KMS-11 (cell line): ENCODE measurements at regions not wholly inside any gene's neighbourhood (a gene's known extent, or its start where the extent isn't known, plus 50 kb on each side); places are given as distances from the start of the nearest gene placed in this dataset.

Experiments
- H2AFZ ChIP-seq: fragments of 200-600 bp; sonication (generic); 2 replicates; pipeline ENCODE4 v1.6.1; 2016; ENCODE audit warnings: antibody characterized with exemption, mixed run types, low read depth
- H3K27ac ChIP-seq: fragments of 200-600 bp; sonication (generic); 2 replicates; pipeline ENCODE4 v1.6.1; 2016; ENCODE audit warnings: mild to moderate bottlenecking, mixed run types
- H3K27me3 ChIP-seq: fragments of 200-600 bp; sonication (generic); 2 replicates; pipeline ENCODE4 v1.6.1; 2017; ENCODE audit warnings: mild to moderate bottlenecking, low read depth, mixed run types, moderate library complexity; ENCODE audit not compliant: insufficient read depth
- H3K36me3 ChIP-seq: fragments of 200-600 bp; sonication (generic); 2 replicates; pipeline ENCODE4 v1.6.1; 2017; ENCODE audit warnings: mild to moderate bottlenecking, mixed run types; ENCODE audit not compliant: insufficient read depth
- H3K4me1 ChIP-seq: fragments of 200-600 bp; sonication (generic); 2 replicates; pipeline ENCODE4 v1.6.1; 2016; ENCODE audit warnings: mild to moderate bottlenecking, low read depth, mixed run types; ENCODE audit not compliant: poor library complexity, severe bottlenecking
- H3K4me2 ChIP-seq: fragments of 200-600 bp; sonication (generic); 2 replicates; pipeline ENCODE4 v1.7.0; 2016; ENCODE audit warnings: mild to moderate bottlenecking, mixed run types
- H3K4me3 ChIP-seq: fragments of 200-600 bp; sonication (generic); IDR thresholded peaks from 2 replicates; pipeline ENCODE4 v1.6.1; 2017; ENCODE audit warnings: low read depth, low read length, mixed read lengths; ENCODE audit not compliant: insufficient read depth
- H3K79me2 ChIP-seq: fragments of 200-600 bp; sonication (generic); 2 replicates; pipeline ENCODE4 v1.6.1; 2016; ENCODE audit warnings: low read depth, mixed run types; ENCODE audit not compliant: insufficient read depth
- H3K9ac ChIP-seq: fragments of 200-600 bp; sonication (generic); 2 replicates; pipeline ENCODE4 v1.6.1; 2016; ENCODE audit warnings: mild to moderate bottlenecking, mixed run types
- H4K20me1 ChIP-seq: fragments of 200-600 bp; sonication (generic); 2 replicates; pipeline ENCODE4 v1.6.1; 2016; ENCODE audit warnings: mild to moderate bottlenecking, mixed run types; ENCODE audit not compliant: insufficient read depth
- TF ChIP-seq, protein P1 (sequence below): fragments of 200-600 bp; sonication (generic); conservative IDR thresholded peaks from 2 replicates; pipeline ENCODE4 v1.6.1; 2017; ENCODE audit warnings: low read depth, mild to moderate bottlenecking, antibody characterized with exemption, low read length, moderate library complexity, mixed read lengths

DNA sequence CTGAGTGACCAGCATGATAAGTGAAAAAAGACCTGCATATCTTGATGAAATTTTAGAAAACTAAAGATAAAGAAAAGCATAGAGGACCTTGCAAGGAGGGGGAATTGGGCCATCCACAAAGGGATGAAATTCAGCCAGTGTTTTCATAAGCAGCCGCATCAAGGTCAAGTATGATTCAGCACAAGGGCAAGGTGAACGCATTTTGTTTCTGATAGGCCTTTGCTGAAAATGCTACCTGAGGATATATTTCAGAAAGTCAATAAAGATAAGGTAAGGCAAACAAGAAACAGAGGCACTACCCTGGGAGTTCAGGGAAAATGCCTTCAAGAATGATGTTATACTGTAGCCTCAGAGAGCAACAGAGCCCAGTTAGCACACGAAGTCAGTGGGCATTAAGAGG, 55.0 kb upstream of the SHH start:
- Histone ChIP-seq H3K4me1 (no peaks in the 10 kb centered on the region), H3K79me2 (no peaks in the 10 kb centered on the region), H3K4me3 (no peak overlapping the region), H3K36me3 (no peaks in the 10 kb centered on the region), H3K9ac (no peak overlapping the region), H4K20me1 (no peaks in the 10 kb centered on the region), H3K4me2 (no peak overlapping the region), H3K27me3 (no peaks in the 10 kb centered on the region), H3K27ac (no peak overlapping the region), H2AFZ (no peak overlapping the region)
- TF ChIP-seq, protein P1, sequence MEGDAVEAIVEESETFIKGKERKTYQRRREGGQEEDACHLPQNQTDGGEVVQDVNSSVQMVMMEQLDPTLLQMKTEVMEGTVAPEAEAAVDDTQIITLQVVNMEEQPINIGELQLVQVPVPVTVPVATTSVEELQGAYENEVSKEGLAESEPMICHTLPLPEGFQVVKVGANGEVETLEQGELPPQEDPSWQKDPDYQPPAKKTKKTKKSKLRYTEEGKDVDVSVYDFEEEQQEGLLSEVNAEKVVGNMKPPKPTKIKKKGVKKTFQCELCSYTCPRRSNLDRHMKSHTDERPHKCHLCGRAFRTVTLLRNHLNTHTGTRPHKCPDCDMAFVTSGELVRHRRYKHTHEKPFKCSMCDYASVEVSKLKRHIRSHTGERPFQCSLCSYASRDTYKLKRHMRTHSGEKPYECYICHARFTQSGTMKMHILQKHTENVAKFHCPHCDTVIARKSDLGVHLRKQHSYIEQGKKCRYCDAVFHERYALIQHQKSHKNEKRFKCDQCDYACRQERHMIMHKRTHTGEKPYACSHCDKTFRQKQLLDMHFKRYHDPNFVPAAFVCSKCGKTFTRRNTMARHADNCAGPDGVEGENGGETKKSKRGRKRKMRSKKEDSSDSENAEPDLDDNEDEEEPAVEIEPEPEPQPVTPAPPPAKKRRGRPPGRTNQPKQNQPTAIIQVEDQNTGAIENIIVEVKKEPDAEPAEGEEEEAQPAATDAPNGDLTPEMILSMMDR, result no peak

DNA sequence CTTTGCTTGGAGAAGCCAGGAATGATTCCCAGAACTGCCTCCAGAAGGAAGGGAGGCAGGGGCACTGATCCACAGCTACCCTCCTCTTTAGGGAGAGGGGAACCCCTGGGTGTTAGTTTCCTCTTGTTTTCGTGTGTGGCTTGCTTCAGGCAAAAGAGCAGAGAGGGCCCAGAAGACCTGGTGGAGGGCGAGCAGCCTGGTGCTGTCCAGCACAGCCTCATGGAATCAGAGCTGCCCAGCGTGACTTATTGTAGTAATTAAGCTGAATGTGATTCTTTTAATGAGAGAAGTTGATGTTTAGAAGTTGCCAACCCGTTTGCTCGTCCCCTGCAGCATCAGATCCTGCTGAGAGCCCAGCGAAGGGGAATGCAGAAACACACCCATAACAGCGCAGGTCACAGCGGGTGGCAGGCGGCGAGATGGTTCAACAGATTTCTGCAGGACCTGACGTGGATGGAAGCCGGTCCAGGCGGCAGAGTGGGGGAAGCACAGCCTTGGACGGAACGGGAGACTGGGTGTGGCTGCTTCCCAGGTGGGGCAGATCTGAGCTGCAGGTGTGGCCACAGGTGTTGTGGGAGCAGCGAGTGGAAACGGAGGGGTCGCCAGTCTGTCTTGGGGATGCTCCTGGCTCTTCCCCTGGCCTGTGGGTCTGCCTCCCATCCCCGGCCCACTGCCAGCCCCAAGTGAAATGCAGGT, 53.7 kb upstream of the SHH start:
- Histone ChIP-seq H4K20me1 (no peaks in the 10 kb centered on the region), H2AFZ (no peak overlapping the region)
- TF ChIP-seq, protein P1, result no peak

DNA sequence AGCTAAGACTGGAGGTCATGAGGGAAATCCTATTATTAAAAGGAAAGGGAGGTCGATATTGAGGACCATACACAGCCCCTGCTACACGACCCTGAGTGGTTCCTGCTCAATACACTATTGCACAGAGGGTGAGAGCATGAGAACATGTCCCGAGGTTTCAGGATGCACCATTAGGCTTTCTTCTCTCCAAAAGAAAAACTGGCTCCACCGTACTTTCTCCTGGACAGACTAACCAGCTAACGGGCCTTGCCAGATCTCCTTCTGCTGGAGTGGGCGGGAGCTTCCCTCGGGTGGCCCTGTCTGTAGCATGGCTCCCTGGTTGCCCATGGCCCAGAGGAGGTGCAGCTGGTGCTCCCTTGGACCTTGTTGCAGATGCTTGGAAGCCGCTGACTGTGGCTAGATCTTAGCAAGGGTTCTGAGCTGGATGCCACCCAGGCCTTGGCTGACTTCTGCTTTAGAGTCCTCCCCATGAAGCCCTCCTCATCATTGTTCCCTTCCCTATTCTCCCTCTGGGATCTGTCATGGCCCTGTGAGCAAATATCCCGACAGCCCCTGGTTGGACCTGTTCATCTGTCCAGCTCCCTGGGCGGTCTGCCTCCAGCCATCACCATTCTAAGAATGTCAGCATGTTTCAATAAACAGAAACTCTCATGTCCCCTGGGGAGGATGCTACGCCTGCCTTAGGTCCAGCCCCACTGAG, 52.9 kb upstream of the SHH start:
- no peaks in the 10 kb centered on the region for H3K79me2 ChIP-seq
- H3K4me2 ChIP-seq, result no peak overlapping the region
- H3K36me3 ChIP-seq, result no peaks in the 10 kb centered on the region
- no peak overlapping the region for H3K9ac ChIP-seq
- H3K4me1 ChIP-seq, result no peaks in the 10 kb centered on the region
- H3K4me3 ChIP-seq, result no peak overlapping the region
- H3K27me3 ChIP-seq, result no peaks in the 10 kb centered on the region
- no peak overlapping the region for H2AFZ ChIP-seq
- TF ChIP-seq, protein P1, result no peak
- H3K27ac ChIP-seq, result no peak overlapping the region
- H4K20me1 ChIP-seq, result no peaks in the 10 kb centered on the region

More for the DNA sequence above, 53.7 kb upstream of the SHH start:
- Histone ChIP-seq H3K4me2 (no peak overlapping the region), H3K4me3 (no peak overlapping the region), H3K27me3 (no peaks in the 10 kb centered on the region), H3K4me1 (no peaks in the 10 kb centered on the region), H3K27ac (no peak overlapping the region), H3K79me2 (no peaks in the 10 kb centered on the region), H3K9ac (no peak overlapping the region), H3K36me3 (no peaks in the 10 kb centered on the region)

DNA sequence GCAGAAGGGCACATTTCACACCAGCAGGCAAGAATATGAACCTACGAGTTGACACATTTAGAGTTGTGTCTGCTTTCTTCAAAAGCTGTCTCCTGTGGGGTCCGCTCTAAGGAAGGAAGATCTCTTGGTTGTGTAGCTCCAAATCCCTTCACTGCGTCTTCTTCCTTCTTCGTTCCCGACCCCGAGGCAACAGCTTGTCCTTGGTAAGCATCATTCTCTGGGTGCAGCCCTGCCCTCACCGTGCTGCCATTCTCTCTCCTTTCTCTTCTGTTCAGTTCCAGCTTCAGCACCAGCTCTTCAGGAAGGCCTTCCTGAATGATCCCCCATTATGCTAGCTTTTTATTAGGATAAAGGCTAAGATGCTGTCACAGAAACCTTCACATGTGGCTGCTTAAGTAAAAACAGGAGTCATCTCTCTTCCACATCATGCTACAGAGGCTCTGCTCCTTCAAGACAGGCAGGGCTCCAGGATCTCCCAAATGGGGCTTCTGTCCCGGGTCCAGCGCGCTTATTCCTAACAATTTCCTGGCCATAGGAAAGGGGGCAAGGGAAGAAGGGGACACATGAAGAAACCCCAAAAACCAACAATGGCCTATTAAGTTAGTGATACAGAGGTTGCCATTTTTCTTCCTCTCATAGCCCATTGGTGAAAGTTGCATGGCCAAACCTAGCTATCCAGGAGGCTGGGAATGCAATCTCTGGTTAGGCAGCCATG, 52.2 kb upstream of the SHH start:
- H2AFZ ChIP-seq, result no peak overlapping the region
- H3K27ac ChIP-seq, result no peak overlapping the region
- H4K20me1 ChIP-seq, result no peaks in the 10 kb centered on the region
- no peaks in the 10 kb centered on the region for H3K4me1 ChIP-seq
- H3K9ac ChIP-seq, result no peak overlapping the region
- H3K27me3 ChIP-seq, result no peaks in the 10 kb centered on the region
- H3K79me2 ChIP-seq, result no peaks in the 10 kb centered on the region
- H3K36me3 ChIP-seq, result no peaks in the 10 kb centered on the region
- no peak overlapping the region for H3K4me2 ChIP-seq
- TF ChIP-seq, protein P1, result no peak
- no peak overlapping the region for H3K4me3 ChIP-seq
